NCI-H69 (cell line): ENCODE measurements at regions not wholly inside any gene's neighbourhood (a gene's known extent, or its start where the extent isn't known, plus 50 kb on each side); places are given as distances from the start of the nearest gene placed in this dataset.

Experiments
- DNase-seq: peaks from one replicate; lab custom pipeline; 2025; lab: John Stamatoyannopoulos, UW

- DNase-seq, result no peak
Measured at GRCh38 chr5:2147504-2148311, 265.0 kb upstream of the IRX4 start.

- no peak for DNase-seq
Measured at GRCh38 chr5:2143646-2144353, 261.1 kb upstream of the IRX4 start.

GRCh38 chr5:2143088-2143487 is 260.4 kb upstream of the IRX4 start:
- no peak for DNase-seq

GRCh38 chr5:2142456-2142954 is 259.8 kb upstream of the IRX4 start:
- DNase-seq, result no peak

GRCh38 chr5:2141254-2142000 is 258.7 kb upstream of the IRX4 start:
- DNase-seq, result no peak

- no peak for DNase-seq
Measured at GRCh38 chr5:2140501-2141175, 257.9 kb upstream of the IRX4 start.

GRCh38 chr5:2139478-2139877 is 256.8 kb upstream of the IRX4 start:
- no peak for DNase-seq

DNA sequence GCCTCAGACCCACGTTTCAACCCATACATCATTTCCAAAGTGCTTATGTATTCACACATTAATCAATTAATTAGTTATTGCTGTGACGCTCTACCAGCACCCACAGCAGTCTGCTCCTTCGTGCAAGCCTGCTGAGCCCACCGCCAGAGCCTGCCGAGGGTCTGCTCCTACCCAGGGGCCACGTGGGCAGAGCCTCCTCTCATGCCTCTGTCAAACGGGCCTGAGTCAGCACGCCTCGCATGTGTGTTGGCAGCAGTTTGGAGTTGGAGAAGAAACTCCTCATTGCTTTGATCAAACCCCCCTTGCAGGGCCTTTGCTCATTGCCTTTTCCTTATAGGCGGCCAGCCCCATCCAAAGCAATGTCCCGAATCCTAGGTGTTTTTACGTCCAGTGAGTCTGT is 256.2 kb upstream of the IRX4 start:
- no peak for DNase-seq

- DNase-seq, result no peak
Measured at GRCh38 chr5:2137444-2138050, 254.8 kb upstream of the IRX4 start.

- no peak for DNase-seq
Measured at GRCh38 chr5:2136728-2137333, 254.1 kb upstream of the IRX4 start.

GRCh38 chr5:2135833-2136232 is 253.1 kb upstream of the IRX4 start:
- no peak for DNase-seq

- DNase-seq, result no peak
Measured at GRCh38 chr5:2135354-2135753, 252.6 kb upstream of the IRX4 start.

DNA sequence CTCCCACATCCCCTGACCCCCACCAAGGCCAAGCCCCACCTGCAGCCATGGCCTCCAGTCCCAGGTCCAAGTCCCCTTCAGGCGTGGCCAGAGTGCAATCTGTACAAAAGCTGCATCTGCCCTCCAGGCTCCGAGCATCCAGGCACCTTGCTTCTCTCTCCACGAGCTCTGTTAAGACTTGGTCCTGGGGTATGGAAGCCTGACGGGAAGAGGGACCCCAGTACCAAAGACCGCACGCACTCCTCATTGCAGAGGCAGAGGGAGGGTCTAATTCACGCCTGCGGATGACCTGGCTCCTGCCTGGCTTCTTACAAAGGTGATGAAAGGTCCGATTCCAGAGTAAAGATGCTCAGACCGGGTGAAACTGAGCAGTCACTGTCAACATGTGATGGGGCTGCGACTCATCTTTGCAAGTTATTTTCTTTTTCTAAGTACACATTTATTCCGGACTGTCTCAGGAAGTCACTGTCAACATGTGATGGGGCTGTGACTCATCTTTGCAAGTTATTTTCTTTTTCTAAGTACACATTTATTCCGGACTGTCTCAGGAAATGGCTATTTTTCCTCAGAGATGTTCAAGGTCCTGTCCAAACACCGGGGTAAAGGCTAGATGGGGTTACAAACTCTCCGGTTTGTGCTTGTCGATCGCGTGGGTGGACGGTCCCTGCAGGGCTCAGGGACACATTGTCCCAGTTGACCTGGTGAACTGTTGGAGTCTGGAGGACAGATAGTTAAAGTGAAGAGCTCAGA is 252.0 kb upstream of the IRX4 start:
- no peak for DNase-seq

DNA sequence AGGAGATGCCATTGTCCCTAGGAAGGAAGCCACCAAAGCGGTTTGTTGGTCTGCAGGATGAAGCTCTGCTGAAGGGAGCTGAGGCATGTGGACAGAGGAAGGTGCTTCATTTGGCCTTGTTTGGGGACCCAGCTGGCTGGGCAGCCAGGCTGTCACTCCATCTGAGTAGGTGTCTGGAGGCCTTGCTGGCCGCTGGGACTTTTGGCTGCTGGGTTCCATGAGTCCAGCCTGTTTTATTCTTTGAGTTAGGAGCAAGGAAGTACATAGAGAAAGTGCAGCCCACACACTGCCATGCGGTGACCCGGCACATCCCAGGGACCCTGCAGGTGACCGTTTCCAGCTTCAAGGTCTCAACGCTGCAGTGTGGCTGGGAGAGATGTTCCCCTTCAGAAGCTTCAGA is 251.2 kb upstream of the IRX4 start:
- no peak for DNase-seq

DNA sequence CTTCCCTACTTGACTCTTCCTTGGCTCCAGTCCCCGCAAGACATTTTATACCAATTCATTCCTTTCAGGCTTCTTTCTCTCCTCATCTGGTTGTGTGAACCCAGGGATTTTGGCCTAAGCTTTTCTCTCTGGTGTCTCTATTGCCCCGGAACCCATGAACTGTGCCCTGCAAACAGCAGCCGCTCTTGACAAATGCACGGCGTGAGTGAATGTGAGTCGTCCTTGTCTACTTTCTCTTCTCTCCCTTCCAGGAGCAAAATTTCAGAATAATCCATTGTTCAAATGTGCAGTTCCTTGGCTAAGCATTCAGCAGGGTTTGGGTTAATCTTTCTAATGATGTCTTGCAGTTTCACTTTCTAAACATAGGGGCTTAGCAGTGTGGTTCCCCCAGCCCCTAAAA is 250.4 kb upstream of the IRX4 start:
- DNase-seq, result no peak

GRCh38 chr5:2132497-2132847 is 249.7 kb upstream of the IRX4 start:
- no peak for DNase-seq

GRCh38 chr5:2131826-2132496 is 249.2 kb upstream of the IRX4 start:
- no peak for DNase-seq

GRCh38 chr5:2131196-2131595 is 248.5 kb upstream of the IRX4 start:
- no peak for DNase-seq

DNA sequence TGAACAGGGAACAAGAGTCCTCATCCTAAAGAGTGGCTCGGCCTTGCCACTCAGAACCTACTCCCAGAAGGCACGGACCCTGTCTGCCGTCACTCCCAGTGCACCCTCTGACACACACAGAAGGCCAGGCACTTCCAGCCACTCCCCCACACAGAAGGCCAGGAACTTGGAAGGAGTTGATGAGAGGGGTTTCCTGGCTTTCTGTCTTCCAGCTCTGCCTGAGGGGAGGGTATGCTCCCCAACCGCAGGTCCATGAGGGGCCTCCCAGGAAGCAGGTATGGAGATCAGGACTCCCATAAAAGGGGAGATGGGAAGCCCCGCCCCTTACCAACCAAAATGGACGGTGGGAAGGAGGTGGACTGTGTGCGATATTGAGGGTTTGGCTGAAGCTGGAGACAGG is 247.6 kb upstream of the IRX4 start:
- DNase-seq, result no peak
